GM12864 (cell line): ENCODE measurements at regions not wholly inside any gene's neighbourhood (a gene's known extent, or its start where the extent isn't known, plus 50 kb on each side); places are given as distances from the start of the nearest gene placed in this dataset.

Source experiments
- DNase-seq: peaks from one replicate; pipeline ENCODE4 v3.0.0-alpha.2; 2011; ENCODE audit warnings: low read depth
- H3K4me3 ChIP-seq: 2 replicates; pipeline ENCODE4 v1.5.1; 2011; ENCODE audit warnings: mild to moderate bottlenecking, low read depth, low read length, control low read depth
- CTCF ChIP-seq: IDR thresholded peaks from 2 replicates; pipeline ENCODE4 v1.5.1; 2011; ENCODE audit warnings: low read depth, mild to moderate bottlenecking, moderate library complexity, low read length, control low read depth, inconsistent platforms; ENCODE audit errors: missing control alignments

- no peak overlapping the region for H3K4me3 ChIP-seq
- DNase-seq, result no peak
- TF ChIP-seq CTCF, result no peak
These were observed 2535.3 kb downstream of the PCDH7 start for GRCh38 chr4:33255507-33255906.

DNA sequence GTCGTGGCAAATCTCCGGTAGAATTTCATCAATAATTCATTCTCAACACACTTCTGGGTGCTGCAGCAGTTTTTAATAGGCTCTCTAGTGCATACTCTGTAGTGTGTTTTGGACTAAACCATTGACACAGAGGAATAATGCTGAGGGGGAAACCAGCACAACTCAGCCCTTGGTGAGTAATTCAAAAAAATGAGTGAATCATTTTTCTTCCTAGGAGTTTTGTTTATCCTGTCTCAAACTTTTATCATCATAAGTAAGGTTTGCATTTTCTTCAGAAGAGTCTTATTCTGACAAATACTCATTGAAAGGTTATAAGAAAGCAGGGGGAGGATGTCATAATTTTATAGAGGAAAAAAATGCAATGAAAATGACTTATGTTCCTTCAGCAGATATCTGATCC lies 2542.7 kb downstream of the PCDH7 start:
- no peak for TF ChIP-seq CTCF
- no peak overlapping the region for H3K4me3 ChIP-seq

GRCh38 chr4:33268776-33269175 lies 2548.6 kb downstream of the PCDH7 start:
- no peak for DNase-seq
- TF ChIP-seq CTCF, result no peak

More for the DNA sequence above, 2542.7 kb downstream of the PCDH7 start:
- no peak for DNase-seq

GRCh38 chr4:33270403-33270802 lies 2550.2 kb downstream of the PCDH7 start:
- DNase-seq, result no peak
- no peak overlapping the region for H3K4me3 ChIP-seq
- TF ChIP-seq CTCF, result no peak

More at GRCh38 chr4:33268776-33269175, 2548.6 kb downstream of the PCDH7 start:
- no peak overlapping the region for H3K4me3 ChIP-seq

GRCh38 chr4:33272722-33273121 lies 2552.6 kb downstream of the PCDH7 start:
- TF ChIP-seq CTCF, result no peak
- no peak for DNase-seq
- no peak overlapping the region for H3K4me3 ChIP-seq

GRCh38 chr4:33283818-33284217 lies 2563.6 kb downstream of the PCDH7 start:
- TF ChIP-seq CTCF, result no peak

GRCh38 chr4:33296876-33297455 lies 2576.8 kb downstream of the PCDH7 start:
- no peak for DNase-seq
- H3K4me3 ChIP-seq, result no peak overlapping the region
- TF ChIP-seq CTCF, result no peak

More at GRCh38 chr4:33283818-33284217, 2563.6 kb downstream of the PCDH7 start:
- no peak for DNase-seq
- no peak overlapping the region for H3K4me3 ChIP-seq
